Loucy (cell line): ENCODE measurements at regions not wholly inside any gene's neighbourhood (a gene's known extent, or its start where the extent isn't known, plus 50 kb on each side); places are given as distances from the start of the nearest gene placed in this dataset.

Source experiments
- H2AFZ ChIP-seq: fragments of 200-600 bp; sonication (generic); 2 replicates; pipeline ENCODE4 v1.6.0; 2016; ENCODE audit warnings: antibody characterized with exemption, mild to moderate bottlenecking, low read length, moderate library complexity
- H3F3A ChIP-seq: fragments of 200-600 bp; 2 replicates; pipeline ENCODE4 v1.6.0; 2016; ENCODE audit warnings: antibody characterized with exemption, low read depth, mild to moderate bottlenecking
- H3K27me3 ChIP-seq: fragments of 200-600 bp; sonication (generic); 2 replicates; pipeline ENCODE4 v1.6.1; 2014; ENCODE audit warnings: low read length, mild to moderate bottlenecking; ENCODE audit not compliant: insufficient read depth, poor library complexity, severe bottlenecking
- H3K36me3 ChIP-seq: fragments of 200-600 bp; sonication (generic); 2 replicates; pipeline ENCODE4 v1.6.1; 2016; ENCODE audit warnings: low read length; ENCODE audit not compliant: insufficient read depth
- H3K4me1 ChIP-seq: fragments of 200-600 bp; sonication (generic); 2 replicates; pipeline ENCODE4 v1.5.1; 2014; ENCODE audit warnings: low read length, mild to moderate bottlenecking; ENCODE audit not compliant: insufficient read depth, poor library complexity, severe bottlenecking
- H3K4me2 ChIP-seq: fragments of 200-600 bp; sonication (generic); 2 replicates; pipeline ENCODE4 v1.6.0; 2014; ENCODE audit warnings: antibody characterized with exemption, low read length, low read depth, mild to moderate bottlenecking; ENCODE audit not compliant: poor library complexity, severe bottlenecking
- H3K4me3 ChIP-seq: fragments of 200-600 bp; sonication (generic); 2 replicates; pipeline ENCODE4 v1.5.1; 2014; ENCODE audit warnings: low read length, mild to moderate bottlenecking, mixed read lengths; ENCODE audit not compliant: poor library complexity, severe bottlenecking
- H3K79me2 ChIP-seq: fragments of 200-600 bp; sonication (generic); 2 replicates; pipeline ENCODE4 v1.6.1; 2014; ENCODE audit warnings: low read length; ENCODE audit not compliant: insufficient read depth
- H3K9ac ChIP-seq: fragments of 200-600 bp; sonication (generic); 2 replicates; pipeline ENCODE4 v1.6.0; 2014; ENCODE audit warnings: mild to moderate bottlenecking, low read depth, low read length, moderate library complexity; ENCODE audit not compliant: poor library complexity, severe bottlenecking
- H3K9me2 ChIP-seq: fragments of 200-600 bp; sonication (generic); replicated peaks from 2 replicates; pipeline ENCODE4 v1.6.1; 2016; ENCODE audit warnings: low read depth, low read length, mixed read lengths
- H3K9me3 ChIP-seq: fragments of 200-600 bp; sonication (generic); 2 replicates; pipeline ENCODE4 v1.6.1; 2014; ENCODE audit warnings: mild to moderate bottlenecking, antibody characterized with exemption, low read length, low read depth; ENCODE audit not compliant: insufficient read depth
- H4K20me1 ChIP-seq: fragments of 200-600 bp; sonication (generic); 2 replicates; pipeline ENCODE4 v1.6.0; 2014; ENCODE audit warnings: antibody characterized with exemption, low read length, mild to moderate bottlenecking; ENCODE audit not compliant: insufficient read depth, poor library complexity, severe bottlenecking
- EZH2phosphoT487 ChIP-seq: fragments of 200-600 bp; IDR thresholded peaks from 2 replicates; pipeline ENCODE4 v1.6.1; 2018; ENCODE audit warnings: antibody characterized with exemption, mild to moderate bottlenecking, moderate library complexity, borderline replicate concordance
- TF ChIP-seq, protein P1 (sequence below): fragments of 200-600 bp; sonication (generic); conservative IDR thresholded peaks from 2 replicates; pipeline ENCODE4 v1.5.1; 2014; ENCODE audit warnings: mild to moderate bottlenecking, antibody characterized with exemption, low read length

DNA sequence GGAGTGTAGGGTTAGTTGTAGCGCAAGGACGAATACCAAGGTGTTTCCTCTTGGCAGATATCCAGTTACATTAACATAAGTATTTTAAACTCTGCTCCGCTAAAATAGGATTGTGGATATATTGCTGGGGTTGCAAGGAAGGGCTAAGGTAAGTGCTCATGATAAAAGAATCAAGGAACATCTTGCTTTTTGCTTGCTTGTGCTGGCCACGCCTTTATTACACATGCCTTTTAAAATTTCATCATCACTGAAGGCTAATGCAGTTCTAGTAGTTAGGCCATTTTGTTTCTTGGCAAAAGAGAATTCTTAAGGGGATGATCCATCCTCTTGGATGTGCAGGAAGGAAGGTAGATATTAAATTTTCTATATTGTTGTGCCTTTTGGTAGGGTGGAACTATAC lies 415.6 kb upstream of the TPM1 start:
- Histone ChIP-seq H3K9me2 (no peaks in the 10 kb centered on the region), H3K27me3 (no peaks in the 10 kb centered on the region), H3K9ac (no peak overlapping the region), H2AFZ (no peak overlapping the region), H4K20me1 (no peaks in the 10 kb centered on the region), H3K4me3 (no peak overlapping the region), H3F3A (no peaks in the 10 kb centered on the region), H3K4me1 (no peaks in the 10 kb centered on the region), H3K36me3 (no peaks in the 10 kb centered on the region), H3K79me2 (no peaks in the 10 kb centered on the region), H3K4me2 (no peak overlapping the region), H3K9me3 (no peaks in the 10 kb centered on the region)
- TF ChIP-seq EZH2phosphoT487 = no peak
- TF ChIP-seq, protein P1, sequence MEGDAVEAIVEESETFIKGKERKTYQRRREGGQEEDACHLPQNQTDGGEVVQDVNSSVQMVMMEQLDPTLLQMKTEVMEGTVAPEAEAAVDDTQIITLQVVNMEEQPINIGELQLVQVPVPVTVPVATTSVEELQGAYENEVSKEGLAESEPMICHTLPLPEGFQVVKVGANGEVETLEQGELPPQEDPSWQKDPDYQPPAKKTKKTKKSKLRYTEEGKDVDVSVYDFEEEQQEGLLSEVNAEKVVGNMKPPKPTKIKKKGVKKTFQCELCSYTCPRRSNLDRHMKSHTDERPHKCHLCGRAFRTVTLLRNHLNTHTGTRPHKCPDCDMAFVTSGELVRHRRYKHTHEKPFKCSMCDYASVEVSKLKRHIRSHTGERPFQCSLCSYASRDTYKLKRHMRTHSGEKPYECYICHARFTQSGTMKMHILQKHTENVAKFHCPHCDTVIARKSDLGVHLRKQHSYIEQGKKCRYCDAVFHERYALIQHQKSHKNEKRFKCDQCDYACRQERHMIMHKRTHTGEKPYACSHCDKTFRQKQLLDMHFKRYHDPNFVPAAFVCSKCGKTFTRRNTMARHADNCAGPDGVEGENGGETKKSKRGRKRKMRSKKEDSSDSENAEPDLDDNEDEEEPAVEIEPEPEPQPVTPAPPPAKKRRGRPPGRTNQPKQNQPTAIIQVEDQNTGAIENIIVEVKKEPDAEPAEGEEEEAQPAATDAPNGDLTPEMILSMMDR = no peak

DNA sequence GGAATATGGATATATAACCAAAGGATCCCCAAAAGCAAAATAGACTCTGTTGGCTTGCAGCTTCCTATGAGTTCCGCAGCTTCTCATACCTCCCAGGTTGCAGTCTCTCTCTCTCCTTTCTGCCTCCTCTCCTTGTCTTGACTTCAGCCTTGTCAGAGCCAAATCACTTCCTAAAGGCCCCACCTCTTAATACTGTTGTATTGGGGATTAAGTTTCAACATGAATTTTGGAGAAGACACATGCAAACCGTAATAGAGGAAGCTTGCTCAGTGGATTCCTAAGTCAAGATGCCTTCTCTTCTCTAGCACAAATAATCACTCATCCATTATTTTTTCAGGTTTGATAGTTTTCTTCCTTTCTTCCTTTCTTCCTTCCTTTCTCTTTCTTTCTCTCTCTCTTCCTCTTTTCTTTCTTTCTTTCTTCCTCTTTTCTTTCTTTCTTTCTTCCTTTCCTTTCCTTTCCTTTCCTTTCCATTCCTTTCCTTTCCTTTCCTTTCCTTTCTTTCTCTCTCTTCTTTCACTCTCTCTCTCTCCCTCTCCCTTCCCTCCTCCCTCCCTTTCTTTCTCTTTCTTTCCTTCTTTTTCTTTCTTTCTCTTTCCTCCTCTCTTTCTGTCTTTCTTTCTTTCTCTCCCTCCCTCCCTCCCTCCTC lies 411.3 kb upstream of the TPM1 start:
- Histone ChIP-seq H3K36me3 (no peaks in the 10 kb centered on the region), H3K4me1 (no peaks in the 10 kb centered on the region), H3K27me3 (no peaks in the 10 kb centered on the region), H3K4me2 (no peak overlapping the region), H3K9me3 (no peaks in the 10 kb centered on the region), H3K9me2 (no peaks in the 10 kb centered on the region), H4K20me1 (no peaks in the 10 kb centered on the region), H3K9ac (no peak overlapping the region), H3K79me2 (no peaks in the 10 kb centered on the region), H3F3A (no peaks in the 10 kb centered on the region), H3K4me3 (no peak overlapping the region), H2AFZ (no peak overlapping the region)
- TF ChIP-seq, protein P1 = no peak

DNA sequence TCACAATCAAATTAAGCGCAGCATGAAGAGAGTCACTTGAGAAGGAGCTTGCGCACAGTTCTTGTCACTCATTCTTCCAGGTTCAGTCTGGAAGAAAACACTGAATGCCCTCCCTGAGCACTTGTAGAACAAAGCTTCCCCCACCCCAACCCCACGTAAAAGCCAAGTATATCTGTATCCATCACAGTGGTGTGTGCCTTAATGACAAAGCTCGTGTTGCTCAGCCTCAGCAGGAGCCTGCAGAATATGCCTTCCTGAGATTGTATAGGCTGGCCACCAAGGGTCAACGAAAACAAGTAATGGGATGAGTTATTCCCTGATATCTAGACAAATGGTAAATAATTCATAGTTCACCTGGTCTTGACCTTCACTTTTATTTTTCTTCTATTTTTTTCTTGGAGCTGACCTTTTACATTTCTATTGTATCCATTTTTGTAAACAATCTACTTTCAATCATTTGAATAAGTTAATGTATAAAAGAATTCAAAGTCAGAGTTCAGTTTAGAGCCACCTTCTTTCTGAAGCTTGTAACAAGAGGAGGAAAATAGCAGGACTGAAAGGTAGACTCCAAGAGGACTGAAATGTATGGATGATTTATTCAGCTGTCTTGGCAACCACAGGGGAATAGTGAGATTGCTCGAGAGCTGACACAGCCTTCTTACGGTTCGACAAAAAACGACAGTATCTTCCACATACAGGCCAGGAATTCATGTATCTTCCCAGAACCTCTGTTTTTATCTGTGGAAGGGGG lies 405.5 kb upstream of the TPM1 start:
- no peak overlapping the region for H3K4me2 ChIP-seq
- H3K9ac ChIP-seq = no peak overlapping the region
- H3K36me3 ChIP-seq = no peaks in the 10 kb centered on the region
- H3K9me3 ChIP-seq = no peaks in the 10 kb centered on the region
- no peak overlapping the region for H3K4me3 ChIP-seq
- H3K79me2 ChIP-seq = no peaks in the 10 kb centered on the region
- no peaks in the 10 kb centered on the region for H3K27me3 ChIP-seq
- H3K4me1 ChIP-seq = no peaks in the 10 kb centered on the region
- H3K9me2 ChIP-seq = no peaks in the 10 kb centered on the region
- H4K20me1 ChIP-seq = no peaks in the 10 kb centered on the region
- TF ChIP-seq EZH2phosphoT487 = no peak
- TF ChIP-seq, protein P1 = no peak
- H2AFZ ChIP-seq = no peak overlapping the region
- H3F3A ChIP-seq = no peaks in the 10 kb centered on the region
